ENCODE measurements at regions not wholly inside any gene's neighbourhood (a gene's known extent, or its start where the extent isn't known, plus 50 kb on each side); places are given as distances from the start of the nearest gene placed in this dataset.
"Not testable (repeated sequence)": the region's sequence is repeated elsewhere in the genome, so short reads cannot be mapped to it uniquely, and the experiment has no call there.

- no peak for DNase-seq
Observed at GRCh38 chr6:115544765-115545671, 515.7 kb downstream of the FRK start.

- no peak for DNase-seq
Observed at GRCh38 chr6:115540077-115540869, 520.4 kb downstream of the FRK start.

GRCh38 chr6:115539531-115539930, 521.2 kb downstream of the FRK start:
- DNase-seq = no peak

GRCh38 chr6:115524821-115525220, 535.9 kb downstream of the FRK start:
- DNase-seq = no peak

GRCh38 chr6:115521747-115522146, 538.9 kb downstream of the FRK start:
- not testable (repeated sequence) for DNase-seq

- DNase-seq = no peak
Observed at GRCh38 chr6:115514656-115515055, 546.0 kb downstream of the FRK start.

GRCh38 chr6:115512923-115513322, 547.8 kb downstream of the FRK start:
- no peak for DNase-seq

- DNase-seq = no peak
Observed at GRCh38 chr6:115511771-115512170, 548.9 kb downstream of the FRK start.

- not testable (repeated sequence) for DNase-seq
Observed at GRCh38 chr6:115502432-115502831, 558.3 kb downstream of the FRK start.

- DNase-seq = no peak
Observed at GRCh38 chr6:115495184-115495583, 565.5 kb downstream of the FRK start.

GRCh38 chr6:115487331-115487730, 573.4 kb downstream of the FRK start:
- DNase-seq = no peak

- DNase-seq = no peak
Observed at GRCh38 chr6:115485400-115485799, 575.3 kb downstream of the FRK start.

GRCh38 chr6:115480543-115480942, 580.1 kb downstream of the FRK start:
- DNase-seq = not testable (repeated sequence)

GRCh38 chr6:115474443-115475041, 586.1 kb downstream of the FRK start:
- no peak for DNase-seq

- no peak for DNase-seq
Observed at GRCh38 chr6:115468272-115469005, 592.3 kb downstream of the FRK start.

- no peak for DNase-seq
Observed at GRCh38 chr6:115467726-115468125, 593.0 kb downstream of the FRK start.

- DNase-seq = no peak
Observed at GRCh38 chr6:115460913-115461312, 599.8 kb downstream of the FRK start.

GRCh38 chr6:115456848-115457247, 603.8 kb downstream of the FRK start:
- no peak for DNase-seq

GRCh38 chr6:115443825-115444478, 616.7 kb downstream of the FRK start:
- no peak for DNase-seq

- DNase-seq = no peak
Observed at GRCh38 chr6:115442323-115442722, 618.4 kb downstream of the FRK start.

GRCh38 chr6:115441651-115442050, 619.0 kb downstream of the FRK start:
- no peak for DNase-seq

- no peak for DNase-seq
Observed at GRCh38 chr6:115415378-115415777, 645.3 kb downstream of the FRK start.
